HK-2 (cell line): ENCODE measurements at regions not wholly inside any gene's neighbourhood (a gene's known extent, or its start where the extent isn't known, plus 50 kb on each side); places are given as distances from the start of the nearest gene placed in this dataset.
"Not testable (repeated sequence)": the region's sequence is repeated elsewhere in the genome, so short reads cannot be mapped to it uniquely, and the experiment has no call there.

Experiments used
- DNase-seq: peaks from one replicate; pipeline ENCODE4 v3.0.0-alpha.2; 2018; ENCODE audit not compliant: unreplicated experiment

DNA sequence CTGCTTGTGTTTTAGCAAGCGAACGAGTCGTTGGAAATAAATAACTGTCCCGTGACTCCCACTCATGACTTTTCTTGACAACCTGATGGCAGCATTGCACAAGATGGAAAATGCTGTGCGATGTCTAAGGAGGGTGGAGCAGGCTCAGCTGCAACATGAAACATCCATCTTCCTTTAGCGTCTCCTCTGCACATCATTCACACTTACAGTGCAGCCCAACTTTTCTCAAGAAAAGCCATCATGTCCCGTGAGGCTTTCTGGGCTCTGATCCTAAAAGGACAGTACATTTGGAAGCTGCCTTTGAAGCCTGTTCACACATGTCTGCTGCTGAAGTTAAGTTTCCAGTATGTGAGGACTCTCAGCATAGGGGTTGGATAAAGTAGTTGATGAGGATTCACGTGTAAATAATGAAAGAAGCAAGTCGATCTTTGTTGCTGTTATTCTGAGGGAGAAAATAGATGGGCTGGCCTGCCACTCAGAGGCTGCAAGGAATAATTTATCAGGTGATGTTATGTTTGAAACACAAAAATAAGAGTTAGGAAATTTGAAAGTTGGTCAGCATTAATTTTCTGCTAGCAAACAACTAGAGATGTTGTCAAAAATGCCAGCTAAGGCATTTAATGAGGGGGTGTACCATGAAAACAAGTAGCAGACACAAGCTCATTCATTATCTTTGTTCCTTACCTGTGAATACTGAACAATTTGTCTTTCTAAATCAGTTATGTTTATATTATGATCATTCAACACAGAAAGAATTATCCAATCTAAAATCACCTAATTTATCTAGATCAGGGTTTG is 328.7 kb upstream of the ZFP42 start:
- no peak for DNase-seq

DNA sequence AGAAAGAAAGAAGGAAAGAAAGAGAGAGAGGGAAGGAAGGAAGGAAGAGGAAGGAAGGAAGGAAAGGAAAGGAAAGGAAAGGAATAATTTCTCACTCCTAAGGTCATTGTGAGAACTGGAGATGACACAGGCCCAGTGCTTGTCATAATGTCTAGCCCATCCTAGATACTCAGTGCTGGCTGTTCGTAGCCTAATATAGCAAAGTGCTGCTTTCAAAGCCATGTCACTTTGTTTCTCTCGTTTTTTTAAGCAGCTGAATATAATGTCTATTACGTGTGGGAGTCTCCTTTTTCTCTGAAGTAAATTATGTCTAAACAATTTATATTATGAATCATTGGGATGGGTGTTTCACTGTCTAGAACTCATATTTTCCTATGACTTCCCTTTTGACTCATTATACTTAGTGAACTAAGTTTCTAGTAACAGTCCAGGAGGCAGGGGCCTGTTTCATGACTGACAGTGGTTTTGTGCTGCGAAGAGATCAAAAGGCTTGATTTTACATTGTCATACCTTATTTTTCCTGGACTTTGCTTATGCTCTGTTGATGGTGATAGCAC is 327.0 kb upstream of the ZFP42 start:
- no peak for DNase-seq

DNA sequence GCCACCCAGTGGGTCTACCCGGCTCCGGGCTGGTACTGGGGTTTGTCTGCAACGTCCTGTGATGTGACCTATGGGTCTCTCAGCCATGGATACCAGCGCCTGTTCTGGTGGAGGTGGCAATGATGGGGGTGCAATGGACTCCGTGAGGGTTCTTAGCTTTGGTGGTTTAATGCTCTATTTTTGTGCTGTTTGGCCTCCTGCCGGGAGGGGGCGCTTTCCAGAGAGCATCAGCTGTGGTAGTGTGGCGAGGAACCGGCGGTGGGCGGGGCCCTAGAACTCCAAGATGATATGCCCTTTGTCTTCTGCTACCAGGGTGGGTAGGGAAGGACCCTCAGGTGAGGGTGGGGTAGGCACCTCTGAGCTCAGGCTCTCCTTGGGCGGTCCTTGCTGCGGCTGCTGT is 324.1 kb upstream of the ZFP42 start:
- DNase-seq, result not testable (repeated sequence)

DNA sequence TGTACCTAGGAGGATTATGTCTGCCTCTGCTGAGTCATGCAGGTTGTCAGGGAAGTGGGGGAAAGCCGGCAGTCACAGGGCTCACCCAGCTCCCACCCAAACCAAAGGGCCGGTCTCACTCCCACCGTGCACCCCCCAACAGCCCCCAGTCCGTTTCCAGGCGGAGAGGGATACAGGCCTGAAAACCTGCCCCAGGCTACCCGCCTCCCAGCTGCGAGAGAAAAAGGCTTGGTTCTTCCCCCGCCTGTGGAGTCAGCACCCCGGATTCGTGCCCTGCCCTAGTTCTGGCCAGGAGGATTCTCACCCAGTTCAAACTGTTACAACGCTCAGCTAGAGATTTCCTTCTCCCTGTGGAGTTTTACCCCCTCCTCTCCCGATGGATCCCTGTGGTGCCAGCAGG is 323.6 kb upstream of the ZFP42 start:
- not testable (repeated sequence) for DNase-seq

DNA sequence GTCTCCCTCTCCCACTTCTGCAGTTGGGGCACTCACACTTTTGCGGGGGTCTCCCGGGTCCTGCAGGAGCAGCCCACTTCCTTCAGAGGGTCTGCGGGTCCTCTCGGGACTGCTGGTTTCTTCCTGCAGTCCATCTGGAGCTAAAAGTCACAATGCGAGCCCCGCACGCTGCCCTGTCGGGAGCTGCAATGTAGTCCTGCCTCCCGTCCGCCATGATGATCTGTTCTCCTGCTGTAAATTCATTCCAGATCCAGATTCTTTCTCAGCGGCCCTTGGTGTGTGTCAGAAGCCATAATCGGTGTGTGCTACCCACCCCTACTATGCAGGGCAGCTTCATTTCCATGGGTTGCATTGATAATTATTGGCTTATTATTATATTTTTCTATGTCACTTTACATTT is 323.0 kb upstream of the ZFP42 start:
- not testable (repeated sequence) for DNase-seq

DNA sequence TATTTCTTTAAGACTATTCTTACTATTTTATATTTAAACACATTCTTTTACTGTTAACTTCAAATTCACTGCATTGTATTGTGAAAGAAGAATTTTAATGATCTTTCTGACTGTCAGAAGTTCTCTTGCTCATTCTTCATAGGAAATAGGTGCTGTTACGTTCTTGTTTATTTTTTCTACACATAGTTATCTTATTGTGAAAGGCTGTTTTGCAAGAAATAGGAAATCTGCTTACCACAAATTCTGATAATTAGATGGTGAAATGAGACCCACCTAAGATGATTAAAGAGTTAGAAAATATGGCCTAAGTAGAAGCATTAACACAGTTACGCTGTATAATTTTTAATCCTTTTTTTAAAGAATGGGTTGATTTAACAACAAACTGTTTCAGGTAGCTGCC is 316.1 kb upstream of the ZFP42 start:
- DNase-seq, result no peak

DNA sequence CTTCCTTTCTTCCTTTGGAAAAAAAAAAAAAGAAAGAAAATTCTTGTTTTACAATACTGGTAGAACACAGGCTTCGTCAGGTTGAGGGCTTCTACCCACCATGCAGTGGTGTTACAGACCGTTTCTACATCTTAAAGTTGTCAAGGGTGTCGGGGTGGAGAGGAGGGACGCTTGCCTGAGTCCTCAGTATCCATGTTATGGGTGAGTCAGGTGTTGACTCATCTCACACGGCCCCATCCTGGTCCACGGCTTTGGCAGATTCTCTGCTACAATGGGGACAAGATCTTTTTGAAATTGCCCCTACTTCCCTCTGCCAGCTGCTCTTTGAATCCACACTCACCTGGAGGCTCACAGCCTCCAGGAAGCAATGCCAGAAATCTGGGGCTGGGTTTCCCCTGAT is 310.3 kb upstream of the ZFP42 start:
- DNase-seq, result no peak

DNA sequence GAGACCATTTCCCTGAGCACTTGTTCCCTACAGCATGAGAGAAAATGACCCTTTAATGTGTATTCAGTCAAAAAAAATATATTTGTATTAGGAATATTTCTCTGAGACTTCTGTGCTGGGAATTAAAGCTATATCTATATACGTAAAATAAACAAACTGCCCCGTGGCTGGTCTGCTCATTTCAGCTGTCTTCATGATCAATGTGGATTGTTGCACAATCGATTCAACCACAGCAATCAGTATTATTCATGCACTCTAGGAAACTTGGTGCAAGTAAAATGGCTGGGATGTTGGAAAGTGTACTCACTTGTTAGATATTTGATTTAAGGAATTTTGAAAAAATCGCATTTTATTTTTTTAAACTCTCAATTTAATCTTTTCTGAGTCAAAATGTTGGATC is 307.9 kb upstream of the ZFP42 start:
- DNase-seq, result no peak

DNA sequence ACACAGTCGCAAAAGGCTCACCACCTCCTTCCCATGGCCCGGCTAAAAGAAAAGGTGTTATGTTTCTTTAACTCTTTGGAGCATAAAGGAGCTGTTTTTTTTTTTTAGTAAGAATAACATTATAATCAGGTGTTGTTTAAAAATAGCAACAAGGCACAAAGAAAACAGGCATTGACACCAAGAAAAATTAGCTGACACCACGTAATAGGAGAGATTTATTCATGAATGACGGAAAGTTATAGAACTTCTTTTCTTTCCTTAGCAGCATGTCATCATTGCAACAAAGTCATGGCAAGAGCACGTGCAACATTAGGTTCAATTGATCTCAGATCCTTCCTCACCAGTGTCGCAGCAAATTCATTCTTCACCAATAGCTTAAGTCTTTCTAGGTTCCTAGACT is 302.9 kb upstream of the ZFP42 start:
- no peak for DNase-seq

DNA sequence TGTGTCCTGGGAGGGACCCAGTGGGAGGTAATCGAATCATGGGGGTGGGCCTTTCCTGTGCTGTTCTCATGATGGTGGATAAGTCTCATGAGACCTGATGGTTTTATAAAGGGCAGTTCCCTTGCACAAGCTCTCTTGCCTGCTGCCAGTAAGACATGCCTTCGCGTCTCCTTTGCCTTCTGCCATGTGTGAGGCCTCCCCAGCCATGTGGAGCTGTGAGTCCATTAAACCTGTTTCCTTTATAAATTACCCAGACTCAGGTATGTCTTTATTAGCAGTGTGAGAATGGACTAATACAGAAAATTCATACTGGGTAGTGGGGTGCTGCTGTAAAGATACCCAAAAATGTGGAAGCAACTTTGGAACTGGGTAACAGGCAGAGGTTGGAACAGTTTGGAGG is 300.0 kb upstream of the ZFP42 start:
- not testable (repeated sequence) for DNase-seq

DNA sequence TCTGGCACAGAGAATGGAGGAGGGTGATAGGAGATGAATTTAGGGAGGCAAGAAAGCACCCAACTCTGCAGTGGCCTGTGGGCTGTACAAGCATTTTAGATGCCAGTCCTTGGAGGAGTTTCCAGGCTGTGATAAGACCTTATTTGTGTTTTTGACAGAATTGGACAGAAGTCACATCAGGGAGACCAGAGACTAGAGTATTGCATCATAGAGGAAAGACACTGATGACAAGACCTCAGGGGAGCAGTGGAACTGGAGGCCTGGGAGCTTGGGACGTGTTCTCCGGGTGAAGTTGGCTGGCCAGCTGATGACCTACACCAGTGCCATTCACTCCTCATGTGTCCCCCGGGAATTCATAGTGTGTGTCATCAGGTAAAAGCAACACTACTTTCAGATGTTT is 284.0 kb upstream of the ZFP42 start:
- no peak for DNase-seq

DNA sequence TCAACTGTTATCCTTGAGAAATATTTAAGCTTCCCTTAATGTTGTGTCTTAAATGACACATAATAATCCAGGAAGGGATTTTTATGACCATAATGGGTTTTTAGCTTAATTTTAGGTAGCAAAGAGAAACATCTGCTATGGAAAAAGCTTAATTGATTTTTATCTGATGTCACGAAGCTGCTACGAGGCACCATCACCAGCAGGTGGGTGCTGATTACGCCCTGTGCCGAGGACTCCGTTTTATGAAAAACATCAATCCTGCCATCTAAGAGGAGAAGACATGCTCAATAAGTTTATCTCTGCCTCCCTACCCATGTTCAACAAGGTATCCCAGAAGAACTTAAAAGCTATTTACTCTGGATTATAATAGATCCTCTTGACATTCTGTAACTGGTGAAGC is 280.6 kb upstream of the ZFP42 start:
- DNase-seq, result no peak

DNA sequence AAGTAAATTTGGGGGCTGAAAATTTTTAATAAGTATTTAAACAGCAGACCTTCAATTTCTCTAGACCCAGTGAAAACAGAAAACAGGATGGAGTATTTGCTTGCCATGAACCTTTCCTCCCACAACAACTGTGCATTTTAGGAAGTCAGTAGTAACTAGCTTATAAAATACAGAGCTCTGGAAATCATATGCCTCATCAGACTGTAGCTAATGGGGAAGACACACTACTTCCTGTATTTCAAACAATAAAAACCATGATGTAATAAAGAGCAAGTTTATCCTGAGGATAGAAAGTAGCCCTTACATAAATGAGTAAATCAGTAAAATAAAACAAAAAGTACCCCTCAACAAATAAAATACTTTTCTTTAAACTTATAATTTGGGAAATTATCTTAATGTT is 280.1 kb upstream of the ZFP42 start:
- DNase-seq, result no peak

DNA sequence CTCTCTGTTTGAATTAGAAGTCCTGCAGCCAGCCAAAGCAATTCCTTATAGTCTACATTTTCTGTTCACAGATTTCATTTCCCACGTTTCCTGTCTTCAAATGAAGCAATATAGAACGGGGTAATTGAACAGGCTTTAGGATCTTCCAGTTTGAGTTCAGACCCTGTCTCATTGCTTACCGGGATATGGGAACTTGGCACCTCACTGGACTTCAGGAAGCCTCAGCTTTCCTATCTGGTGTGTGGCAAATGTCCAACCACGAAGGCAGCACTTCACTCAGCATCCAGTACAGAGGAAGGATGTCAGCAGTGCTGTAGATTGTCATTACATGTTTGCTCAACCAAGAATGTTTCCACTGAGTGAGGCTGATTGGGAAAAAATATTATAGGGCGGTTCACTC is 271.1 kb upstream of the ZFP42 start:
- DNase-seq, result no peak

DNA sequence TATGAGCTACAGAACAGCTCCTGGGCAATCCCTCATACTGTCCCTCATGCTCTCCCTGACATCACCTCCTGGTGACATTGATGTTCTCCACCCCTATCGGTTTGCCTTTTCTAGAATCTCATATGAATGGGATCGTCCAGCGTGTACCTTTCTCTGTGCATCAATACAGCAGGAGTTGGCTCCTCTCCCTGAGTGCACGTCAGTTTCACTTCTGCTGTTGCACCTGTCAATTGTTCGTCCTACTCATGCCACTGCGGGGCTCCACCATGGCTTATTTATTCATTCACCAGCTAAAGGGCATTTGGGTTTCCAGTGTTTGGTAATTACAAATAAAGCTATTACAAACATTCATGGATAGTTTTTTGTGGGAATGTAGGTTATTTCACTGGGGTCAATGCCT is 269.1 kb upstream of the ZFP42 start:
- DNase-seq, result no peak

DNA sequence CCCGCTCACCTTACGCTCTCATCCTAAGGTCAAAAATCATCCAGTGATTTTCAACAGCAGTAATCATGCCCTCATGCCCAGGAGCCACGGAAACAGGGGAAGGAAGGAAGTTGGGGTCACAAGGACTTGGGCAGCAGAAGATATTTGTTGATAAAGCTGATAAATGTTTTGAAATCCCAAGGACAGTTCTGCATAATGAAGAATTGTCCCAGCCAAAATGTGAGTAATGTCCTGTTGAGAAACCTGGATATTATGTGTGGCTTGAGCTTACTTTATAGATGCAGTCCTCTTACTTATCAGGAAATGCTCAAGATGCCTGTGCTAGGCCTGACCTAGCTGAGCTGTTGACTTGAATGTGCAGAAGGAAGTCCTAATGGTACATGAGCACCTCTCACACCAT is 263.0 kb upstream of the ZFP42 start:
- DNase-seq, result no peak

DNA sequence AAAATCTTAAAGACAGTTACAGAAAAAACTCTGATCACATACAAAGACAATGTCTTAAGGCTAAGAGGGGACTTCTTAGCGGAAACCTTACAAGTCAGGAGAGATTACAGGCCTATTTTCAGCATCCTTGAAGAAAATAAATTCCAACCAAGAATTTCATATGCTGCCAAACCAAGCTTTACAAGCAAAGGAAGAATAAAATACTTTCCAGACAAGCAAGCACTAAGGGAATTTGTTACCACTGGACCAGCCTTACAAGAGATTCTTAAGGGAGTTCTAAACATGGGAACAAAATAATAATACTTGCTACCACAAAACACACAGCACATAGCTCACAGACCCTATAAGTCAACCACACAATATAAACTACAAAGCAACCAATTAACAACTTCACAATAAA is 255.8 kb upstream of the ZFP42 start:
- no peak for DNase-seq

DNA sequence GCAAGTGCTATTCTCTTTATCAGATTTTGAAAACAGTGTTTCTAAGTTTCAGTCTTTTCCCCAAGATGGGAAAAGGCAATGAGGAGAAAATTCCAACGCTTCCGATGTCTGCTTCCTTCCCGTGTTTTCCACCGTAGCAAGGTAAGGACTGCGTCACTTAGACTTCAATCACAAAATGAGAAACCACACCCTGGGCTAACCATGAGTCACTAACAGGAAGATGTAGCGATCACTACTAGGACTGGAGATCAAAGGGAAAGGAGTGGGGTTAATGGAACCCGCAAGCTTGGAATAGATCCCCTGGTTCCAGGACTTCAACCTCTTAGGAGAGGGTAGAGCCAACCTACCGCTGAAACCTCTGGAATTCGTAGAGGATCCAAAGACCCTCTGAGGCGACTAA is 250.7 kb upstream of the ZFP42 start:
- no peak for DNase-seq

DNA sequence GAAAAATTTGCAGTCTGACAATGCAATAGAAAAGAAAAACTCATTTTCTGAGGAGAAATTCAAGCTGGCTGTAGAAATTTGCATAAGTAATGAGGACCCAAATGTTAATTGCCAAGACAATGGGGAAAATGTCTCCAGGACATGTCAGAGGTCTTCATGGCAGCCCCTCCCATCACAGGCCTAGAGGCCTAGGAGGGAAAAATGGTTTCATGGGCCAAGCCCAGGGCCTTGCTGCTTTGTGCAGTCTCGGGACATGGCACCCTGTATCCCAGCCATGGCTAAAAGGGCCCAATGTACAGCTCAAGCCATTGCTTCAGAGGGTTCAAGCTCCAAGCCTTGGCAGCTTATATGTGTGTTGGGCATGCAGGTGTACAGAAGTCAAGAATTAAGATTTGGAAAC is 244.9 kb upstream of the ZFP42 start:
- not testable (repeated sequence) for DNase-seq

DNA sequence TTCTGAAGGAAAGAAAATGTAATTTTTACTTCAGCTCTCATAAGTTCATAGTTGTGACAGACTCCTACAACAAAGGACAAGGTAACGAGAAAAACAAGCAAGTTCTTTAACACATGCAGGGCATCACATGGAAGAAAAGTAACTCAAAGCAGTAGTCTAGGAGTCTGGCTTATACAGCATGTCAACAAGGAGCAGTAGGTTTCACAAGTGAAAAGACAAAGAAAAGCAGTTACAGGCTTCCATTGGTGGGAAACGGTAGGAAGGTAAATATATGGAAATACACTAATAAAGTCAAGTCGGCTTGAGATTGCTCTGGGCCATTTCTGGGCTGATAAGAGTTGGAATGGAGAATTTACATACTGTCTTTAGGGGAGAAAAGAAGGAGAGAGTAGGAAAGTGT is 228.4 kb upstream of the ZFP42 start:
- DNase-seq, result no peak

DNA sequence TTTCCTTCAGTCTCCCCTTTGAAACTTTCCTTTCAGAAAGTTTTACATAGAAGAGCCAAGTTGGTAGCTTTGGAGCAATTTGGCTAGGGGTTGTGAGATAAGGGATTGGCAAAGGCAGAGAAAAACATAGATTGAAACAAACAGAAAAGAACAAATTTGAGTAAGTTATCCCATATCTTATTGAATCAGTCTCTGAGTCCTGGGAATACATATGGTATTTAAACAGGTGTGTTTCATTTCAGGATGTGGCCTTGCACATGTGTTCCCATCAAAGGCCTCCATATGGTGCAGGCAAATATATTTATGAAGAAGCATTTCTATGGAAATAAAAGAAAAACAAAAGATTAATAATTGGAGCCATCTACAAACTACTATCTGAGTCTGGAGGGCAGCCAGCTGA is 227.9 kb upstream of the ZFP42 start:
- no peak for DNase-seq

DNA sequence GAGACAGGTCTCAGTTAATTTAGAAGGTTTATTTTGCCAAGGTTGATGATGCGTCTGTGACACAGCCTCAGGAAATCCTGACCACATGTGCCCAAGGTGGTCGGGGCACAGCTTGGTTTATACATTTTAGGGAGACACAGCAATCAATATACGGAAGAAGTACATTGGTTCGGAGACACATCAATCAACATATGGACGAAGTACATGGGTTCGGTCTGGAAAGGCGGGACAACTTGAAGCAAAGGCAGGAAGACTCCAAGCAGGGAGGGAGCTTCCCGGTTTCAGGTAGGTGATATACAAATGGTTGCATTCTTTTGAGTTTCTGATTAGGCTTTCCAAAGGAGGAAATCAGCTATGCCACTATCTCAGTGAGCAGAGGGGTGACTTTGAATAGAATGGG is 225.2 kb upstream of the ZFP42 start:
- no peak for DNase-seq

DNA sequence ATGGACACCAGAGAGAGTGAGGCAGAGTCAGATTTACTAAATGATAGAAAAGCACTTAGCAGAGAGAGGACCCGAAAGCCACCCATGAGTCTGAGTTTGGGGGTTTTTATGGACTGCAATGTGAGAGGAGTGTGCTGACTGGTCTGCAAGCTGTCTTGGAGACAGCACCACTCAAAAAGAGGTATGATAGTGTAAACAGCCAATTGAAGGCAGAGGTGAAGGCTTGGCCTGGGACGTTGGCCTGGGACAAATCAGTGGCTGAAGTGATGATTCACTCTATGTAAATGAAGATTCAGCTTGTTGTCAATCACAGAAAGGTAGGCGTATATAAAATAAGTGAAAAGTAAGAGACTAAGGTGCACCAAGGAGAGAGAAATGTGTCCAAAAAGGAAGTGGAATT is 217.6 kb upstream of the ZFP42 start:
- no peak for DNase-seq

DNA sequence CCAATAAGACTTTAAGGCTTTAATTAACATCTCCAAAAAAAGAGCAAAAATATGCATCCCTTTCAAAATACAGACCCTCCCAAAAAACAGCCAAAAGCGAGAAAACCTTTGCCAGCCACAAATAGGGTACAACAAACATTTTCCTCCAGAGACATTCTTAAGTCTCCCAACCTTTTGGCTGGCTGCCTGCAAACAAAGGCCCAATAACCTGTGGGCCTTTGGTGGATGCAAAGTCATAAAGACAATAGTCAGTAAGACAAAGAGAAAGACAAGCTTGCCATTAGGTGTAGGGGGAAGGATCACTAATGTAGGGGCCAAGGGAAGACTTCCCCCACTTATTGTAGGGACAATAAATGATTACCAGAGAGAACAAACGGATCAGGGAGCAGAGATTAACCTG is 215.5 kb upstream of the ZFP42 start:
- no peak for DNase-seq
